ENCODE measurements at regions not wholly inside any gene's neighbourhood (a gene's known extent, or its start where the extent isn't known, plus 50 kb on each side); places are given as distances from the start of the nearest gene placed in this dataset.
A peak's percentile ranks its signal among the peaks of the same experiment; 100 is the strongest.

GRCh38 chr1:229943148-229943714 is 123.8 kb upstream of the GALNT2 start (continued):
- TF ChIP-seq MXI1 (IDR thresholded peaks at IDR 0.05; ENCODE audit: low read depth, low read length) (peak; percentile 53; the same call in 1 of the 2 replicates), USF1 (IDR thresholded peaks at IDR 0.05; ENCODE audit: borderline replicate concordance, low read depth) (no peak), GABPA (IDR thresholded peaks at IDR 0.05; ENCODE audit: low read depth) (no peak), IRF3 (IDR thresholded peaks at IDR 0.05; ENCODE audit: low read depth, low read length) (no peak), MEF2A (IDR thresholded peaks at IDR 0.05; ENCODE audit: borderline replicate concordance, low read depth) (no peak), MAX (IDR thresholded peaks at IDR 0.05; ENCODE audit: low read depth) (no peak), SIN3A (IDR thresholded peaks at IDR 0.05; ENCODE audit: borderline replicate concordance, low read depth, low read length) (no peak), FOSL2 (IDR thresholded peaks at IDR 0.05; ENCODE audit: borderline replicate concordance, low read depth) (no peak), EZH2phosphoT487 (IDR thresholded peaks at IDR 0.05; ENCODE audit: borderline replicate concordance, low read depth) (no peak), TAF1 (IDR thresholded peaks at IDR 0.05; ENCODE audit: borderline replicate concordance, low read depth, low read length) (no peak), TEAD4 (IDR thresholded peaks at IDR 0.05; ENCODE audit: borderline replicate concordance, insufficient read depth) (peak; percentile 85), POLR2AphosphoS5 (IDR thresholded peaks at IDR 0.05; ENCODE audit: low read depth, low read length) (no peak), EP300 (IDR thresholded peaks at IDR 0.05; ENCODE audit: borderline replicate concordance in 1 of 2, low read depth in 1 of 2, low read length in 1 of 2) (peak in 1 of 2 experiments; percentile 98; a peak in 2 of 4 replicates), GATA2 (CRISPR knock-in tag; IDR thresholded peaks at IDR 0.05) (peak; percentile 93), RFX5 (IDR thresholded peaks at IDR 0.05; ENCODE audit: low read length) (no peak), FOXJ3 (CRISPR knock-in tag; IDR thresholded peaks at IDR 0.05) (peak; percentile 84), TCF12 (IDR thresholded peaks at IDR 0.05) (peak; percentile 48)

- ChIA-PET POLR2A (interaction anchor here (1.4 kb wide), 1 partner anchor 250 kb away, joined by 7 read pairs; no protein-coding TSS in a partner anchor), CTCF (interaction anchor here (0.9 to 2.0 kb wide), 4 partner anchors 10 to 283 kb away, joined by 3 to 8 read pairs (median 3); no protein-coding TSS in a partner anchor)
- TF ChIP-seq CHD2 (IDR thresholded peaks at IDR 0.05; ENCODE audit: low read length, partially characterized antibody) (no peak), TCF12 (IDR thresholded peaks at IDR 0.05) (no peak), FOXM1 (IDR thresholded peaks at IDR 0.05; ENCODE audit: low read depth) (no peak), TEAD4 (IDR thresholded peaks at IDR 0.05; ENCODE audit: borderline replicate concordance, insufficient read depth) (no peak), ELF1 (IDR thresholded peaks at IDR 0.05) (no peak), MAX (IDR thresholded peaks at IDR 0.05; ENCODE audit: low read depth) (no peak), FOSL2 (IDR thresholded peaks at IDR 0.05; ENCODE audit: borderline replicate concordance, low read depth) (no peak), NFIC (IDR thresholded peaks at IDR 0.05; ENCODE audit: borderline replicate concordance) (no peak), RAD21 (IDR thresholded peaks at IDR 0.05; ENCODE audit: low read length) (no peak)
- Histone ChIP-seq H2AFZ (ENCODE audit: low read depth) (no peak overlapping the region), H3K4me2 (no peak overlapping the region), H3F3A (replicated peaks; ENCODE audit: insufficient read depth) (no peaks in the 10 kb centered on the region), H3K4me1 (ENCODE audit: control insufficient read depth in 1 of 2, insufficient read depth in 2 of 2, low read depth in 1 of 2, low read length in 1 of 2) (peaks cover 10 to 57% of the 10 kb centered on the region in 2 experiments; a peak in 3 of 4 replicates), H3K36me3 (replicated peaks in 1 of 2; ENCODE audit: control insufficient read depth in 1 of 2, insufficient read depth in 2 of 2, low read length in 1 of 2) (no peaks in the 10 kb centered on the region), H3K9me2 (no peaks in the 10 kb centered on the region), H3K4me3 (ENCODE audit: low read depth in 2 of 2, low read length in 1 of 2) (no peak overlapping the region), H4K20me1 (ENCODE audit: insufficient read depth) (no peaks in the 10 kb centered on the region), H3K79me2 (ENCODE audit: insufficient read depth) (no peaks in the 10 kb centered on the region), H3K27ac (ENCODE audit: low read depth in 2 of 2, low read length in 1 of 2) (peak overlapping the region in 1 of 2 experiments; percentile 99; a peak in 2 of 4 replicates), H3K9me3 (no peaks in the 10 kb centered on the region), H3K9ac (no peak overlapping the region), H3K27me3 (ENCODE audit: insufficient read depth) (no peaks in the 10 kb centered on the region)
- DNase-seq: peak; percentile 25
- 75% methylated on average over 26 of the region's 29 CpGs for WGBS (ENCODE audit: low lambda C conversion rate)
Observed at GRCh38 chr1:229943988-229944743, 122.9 kb upstream of the GALNT2 start.

Measured in SK-N-SH (cell line).